ENCODE measurements at regions not wholly inside any gene's neighbourhood (a gene's known extent, or its start where the extent isn't known, plus 50 kb on each side); places are given as distances from the start of the nearest gene placed in this dataset.
"Not testable (repeated sequence)": the region's sequence is repeated elsewhere in the genome, so short reads cannot be mapped to it uniquely, and the experiment has no call there.

GRCh38 chr11:134657631-134658030 lies 245.6 kb upstream of the B3GAT1 start:
- no peak for DNase-seq

GRCh38 chr11:134656861-134657540 lies 245.0 kb upstream of the B3GAT1 start:
- DNase-seq: no peak

DNA sequence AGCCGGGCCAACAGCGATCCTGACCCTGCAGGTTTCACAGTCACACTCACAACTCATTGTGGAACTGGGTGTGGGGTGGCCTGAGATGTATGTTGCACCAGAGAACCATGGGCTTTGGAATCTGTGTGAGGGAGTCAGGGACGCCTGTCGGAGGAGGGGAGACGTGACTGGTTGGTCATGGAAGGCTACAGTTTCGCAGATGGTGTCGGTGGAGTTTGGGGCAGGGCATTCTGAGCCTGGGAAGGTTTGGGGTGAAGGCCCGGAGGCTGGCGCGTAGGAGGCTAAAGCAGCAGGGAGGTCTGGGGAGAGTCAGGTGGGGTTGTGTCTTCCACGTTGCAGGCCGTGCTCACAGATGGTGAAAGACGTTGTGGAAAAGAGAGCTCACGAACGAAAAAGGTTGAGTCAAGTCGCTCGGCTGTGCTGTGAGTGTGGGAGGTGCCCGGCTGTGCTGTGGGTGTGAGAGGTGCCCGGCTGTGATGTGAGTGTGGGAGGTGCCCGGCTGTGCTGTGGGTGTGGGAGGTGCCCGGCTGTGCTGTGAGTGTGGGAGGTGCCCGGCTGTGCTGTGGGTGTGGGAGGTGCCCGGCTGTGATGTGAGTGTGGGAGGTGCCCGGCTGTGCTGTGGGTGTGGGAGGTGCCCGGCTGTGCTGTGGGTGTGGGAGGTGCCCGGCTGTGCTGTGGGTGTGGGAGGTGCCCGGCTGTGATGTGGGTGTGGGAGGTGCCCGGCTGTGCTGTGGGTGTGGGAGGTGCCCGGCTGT lies 244.2 kb upstream of the B3GAT1 start:
- DNase-seq: not testable (repeated sequence)

DNA sequence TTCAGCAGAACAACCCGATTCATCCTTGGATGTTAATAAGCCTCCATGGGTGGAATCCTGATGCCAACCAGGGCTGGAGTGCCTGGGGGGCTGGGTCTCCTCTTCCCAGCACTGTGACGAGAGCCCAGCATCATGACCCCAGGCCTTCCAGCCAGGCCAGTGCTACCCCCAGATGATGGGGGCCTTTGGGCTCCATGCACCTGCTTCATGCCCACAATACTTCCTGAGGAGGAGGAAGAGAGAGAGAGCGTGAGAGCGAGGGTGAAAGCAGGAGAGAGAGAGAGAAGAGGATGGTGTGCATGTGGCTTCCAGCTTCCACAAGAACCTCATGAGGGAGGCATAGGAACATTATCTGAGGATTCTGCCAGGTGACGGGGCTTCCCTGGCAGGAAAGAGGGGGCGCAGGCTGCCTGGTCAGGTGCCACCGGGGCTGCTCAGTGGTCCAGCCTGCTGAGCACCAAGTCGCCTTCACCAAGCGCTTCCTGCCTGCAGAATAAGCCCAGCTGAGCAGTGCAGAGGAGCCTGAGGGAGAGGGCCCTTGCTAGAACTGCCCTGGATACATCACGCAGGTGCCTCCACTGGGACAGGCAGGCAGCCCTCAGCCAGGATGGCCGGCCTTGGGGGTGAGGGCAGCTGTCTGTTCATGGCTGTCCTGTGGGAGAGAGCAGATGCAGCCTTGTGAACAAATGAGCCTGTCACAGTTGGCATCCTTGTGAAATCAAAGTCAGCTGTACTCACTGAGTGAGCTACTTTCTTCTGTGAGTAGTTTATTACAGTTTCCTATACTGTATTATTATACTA lies 243.3 kb upstream of the B3GAT1 start:
- no peak for DNase-seq

GRCh38 chr11:134654161-134654915 lies 242.3 kb upstream of the B3GAT1 start:
- DNase-seq: peak; percentile 68

GRCh38 chr11:134652586-134653255 lies 240.7 kb upstream of the B3GAT1 start:
- no peak for DNase-seq

GRCh38 chr11:134647066-134647743 lies 235.2 kb upstream of the B3GAT1 start:
- DNase-seq: no peak

- no peak for DNase-seq
These were observed 234.5 kb upstream of the B3GAT1 start for GRCh38 chr11:134646561-134646960.

GRCh38 chr11:134645576-134645975 lies 233.5 kb upstream of the B3GAT1 start:
- DNase-seq: no peak

GRCh38 chr11:134644476-134645456 lies 232.7 kb upstream of the B3GAT1 start:
- no peak for DNase-seq

GRCh38 chr11:134643115-134644012 lies 231.3 kb upstream of the B3GAT1 start:
- DNase-seq: no peak

- no peak for DNase-seq
These were observed 230.2 kb upstream of the B3GAT1 start for GRCh38 chr11:134642206-134642605.

- DNase-seq: no peak
These were observed 229.2 kb upstream of the B3GAT1 start for GRCh38 chr11:134640971-134641968.

GRCh38 chr11:134640536-134640935 lies 228.5 kb upstream of the B3GAT1 start:
- DNase-seq: no peak

GRCh38 chr11:134639586-134640330 lies 227.7 kb upstream of the B3GAT1 start:
- DNase-seq: no peak

- DNase-seq: no peak
These were observed 226.9 kb upstream of the B3GAT1 start for GRCh38 chr11:134638796-134639430.
